K562 (cell line): ENCODE measurements at regions not wholly inside any gene's neighbourhood (a gene's known extent, or its start where the extent isn't known, plus 50 kb on each side); places are given as distances from the start of the nearest gene placed in this dataset.

ENCODE experiments used
- CBX2 ChIP-seq: fragments of 200-600 bp; sonication (generic); IDR thresholded peaks from one replicate; pipeline ENCODE4 v1.6.1; 2012; ENCODE audit warnings: mild to moderate bottlenecking, low read length, inconsistent platforms; ENCODE audit not compliant: insufficient read depth, poor library complexity, severe bottlenecking
- CBX5 ChIP-seq: IDR thresholded peaks from 2 replicates; pipeline ENCODE4 v1.6.1; 2014; ENCODE audit warnings: low read depth, borderline replicate concordance
- CEBPB ChIP-seq: fragments of 450-650 bp; IDR thresholded peaks from 2 replicates; pipeline ENCODE4 v1.6.1; 2016; ENCODE audit warnings: missing genetic modification characterization, missing compliant biosample characterization
- CREB1 ChIP-seq, 2 experiments: sonication (generic) in 1 of 2; formaldehyde crosslinking in 1 of 2; IDR thresholded peaks; 2 replicates each; pipeline versions ENCODE4 v1.6.1 to v1.8.0; 2012 to 2022; ENCODE audit warnings: inconsistent platforms in 1 of 2, mild to moderate bottlenecking in 1 of 2, missing genetic modification reagents in 1 of 2, moderate library complexity in 1 of 2
- HDGF ChIP-seq: fragments of 450-650 bp; IDR thresholded peaks from 2 replicates; pipeline ENCODE4 v1.6.1; 2016
- MEF2D ChIP-seq: conservative IDR thresholded peaks from 2 replicates; pipeline ENCODE4 v1.6.1; 2016; ENCODE audit warnings: low read depth, missing genetic modification characterization, missing compliant biosample characterization
- NFYB ChIP-seq: IDR thresholded peaks from 2 replicates; pipeline ENCODE4 v1.6.1; 2011; ENCODE audit warnings: mild to moderate bottlenecking, moderate library complexity; ENCODE audit not compliant: insufficient read length; ENCODE audit errors: extremely low read depth
- PHF21A ChIP-seq: fragments of 450-650 bp; IDR thresholded peaks from 2 replicates; pipeline ENCODE4 v1.6.1; 2017; ENCODE audit warnings: low read depth, borderline replicate concordance
- POLR2A ChIP-seq: fragments of 450-650 bp; conservative IDR thresholded peaks from 2 replicates; pipeline ENCODE4 v1.6.1; 2016
- POLR2AphosphoS5 ChIP-seq: IDR thresholded peaks from 2 replicates; pipeline ENCODE4 v1.6.1; 2011; ENCODE audit warnings: mild to moderate bottlenecking, low read depth, low read length, moderate library complexity; ENCODE audit not compliant: control insufficient read depth, insufficient read depth
- TCF7L2 ChIP-seq: fragments of 150-350 bp; IDR thresholded peaks from 2 replicates; pipeline ENCODE4 v1.6.1; 2016; ENCODE audit warnings: low read depth, mild to moderate bottlenecking, low read length, moderate library complexity
- U2AF1 ChIP-seq: fragments of 200-400 bp; formaldehyde crosslinking; optimal IDR thresholded peaks from 2 replicates; pipeline ENCODE3; 2017; ENCODE audit warnings: mild to moderate bottlenecking, low read depth, low read length, moderate library complexity
- ZNF239 ChIP-seq: fragments of 250-450 bp; sonication (Bioruptor Pico); IDR thresholded peaks from 2 replicates; pipeline ENCODE4 v1.4.0; 2020; ENCODE audit warnings: mild to moderate bottlenecking

DNA sequence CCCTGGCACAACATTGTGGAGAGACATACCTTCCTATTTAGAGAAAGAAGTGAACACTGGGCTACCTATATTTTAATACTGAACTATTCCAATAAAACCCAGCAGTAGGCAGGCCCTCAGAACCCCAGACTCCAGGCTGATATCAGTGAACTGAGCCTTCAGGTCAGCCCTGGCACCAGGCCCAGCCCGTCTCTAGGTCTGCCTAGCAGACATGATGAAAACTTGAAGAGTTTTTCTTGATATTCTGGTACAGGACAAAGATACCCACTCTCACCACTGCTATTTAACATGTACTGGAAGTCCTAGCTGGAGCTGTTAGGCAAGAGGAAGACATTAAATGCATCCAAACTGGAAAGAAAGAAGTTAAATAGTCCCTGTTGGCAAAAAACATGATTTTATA lies 396.6 kb upstream of the SPRY2 start:
- TF ChIP-seq CREB1 (IDR thresholded peaks at IDR 0.05) (no peak), CREB1 (CRISPR knock-in tag; IDR thresholded peaks at IDR 0.05) (no peak), HDGF (no peak), MEF2D (tag) (no peak), CBX2 (no peak), POLR2A (no peak), POLR2AphosphoS5 (no peak), NFYB (no peak), CEBPB (no peak), PHF21A (no peak), ZNF239 (CRISPR knock-in tag) (no peak), CBX5 (no peak), TCF7L2 (no peak), U2AF1 (no peak)
